ENCODE measurements at regions not wholly inside any gene's neighbourhood (a gene's known extent, or its start where the extent isn't known, plus 50 kb on each side); places are given as distances from the start of the nearest gene placed in this dataset.

DNA sequence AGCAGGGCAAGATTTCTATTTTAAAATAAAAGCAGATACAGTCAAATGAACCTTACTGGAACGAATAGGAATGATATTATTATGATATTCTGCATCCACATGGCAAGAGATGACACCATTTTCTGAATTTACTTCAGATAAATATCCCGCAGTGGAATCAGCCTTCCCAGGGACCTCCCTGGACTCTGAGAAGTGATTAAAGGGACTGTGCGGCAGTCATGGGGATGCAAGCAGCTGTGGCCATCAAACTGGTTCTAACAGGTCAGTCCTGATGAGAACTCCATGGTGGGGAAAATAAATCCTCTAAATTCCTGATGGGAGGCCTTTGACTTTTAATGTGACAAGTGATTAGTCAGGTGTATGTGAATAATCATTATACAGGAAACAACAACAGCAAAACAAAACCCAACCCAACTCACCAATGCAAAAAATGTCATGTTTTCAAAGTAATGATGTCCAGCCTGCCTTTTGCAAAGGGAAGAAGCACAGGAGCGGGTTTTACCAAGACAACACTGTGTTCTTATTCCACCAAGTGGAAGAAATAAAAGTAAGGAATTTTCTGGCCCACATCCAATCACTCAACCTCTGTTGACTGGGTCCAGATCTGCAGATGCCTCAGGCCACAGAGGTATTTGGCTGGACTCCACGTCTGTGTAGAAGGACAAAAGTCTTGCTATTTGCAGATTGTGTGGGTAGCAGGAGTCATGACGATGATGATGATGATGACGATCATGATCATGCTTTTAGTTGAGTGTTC lies 61.9 kb upstream of the CITED2 start:
- TF ChIP-seq, protein P1, sequence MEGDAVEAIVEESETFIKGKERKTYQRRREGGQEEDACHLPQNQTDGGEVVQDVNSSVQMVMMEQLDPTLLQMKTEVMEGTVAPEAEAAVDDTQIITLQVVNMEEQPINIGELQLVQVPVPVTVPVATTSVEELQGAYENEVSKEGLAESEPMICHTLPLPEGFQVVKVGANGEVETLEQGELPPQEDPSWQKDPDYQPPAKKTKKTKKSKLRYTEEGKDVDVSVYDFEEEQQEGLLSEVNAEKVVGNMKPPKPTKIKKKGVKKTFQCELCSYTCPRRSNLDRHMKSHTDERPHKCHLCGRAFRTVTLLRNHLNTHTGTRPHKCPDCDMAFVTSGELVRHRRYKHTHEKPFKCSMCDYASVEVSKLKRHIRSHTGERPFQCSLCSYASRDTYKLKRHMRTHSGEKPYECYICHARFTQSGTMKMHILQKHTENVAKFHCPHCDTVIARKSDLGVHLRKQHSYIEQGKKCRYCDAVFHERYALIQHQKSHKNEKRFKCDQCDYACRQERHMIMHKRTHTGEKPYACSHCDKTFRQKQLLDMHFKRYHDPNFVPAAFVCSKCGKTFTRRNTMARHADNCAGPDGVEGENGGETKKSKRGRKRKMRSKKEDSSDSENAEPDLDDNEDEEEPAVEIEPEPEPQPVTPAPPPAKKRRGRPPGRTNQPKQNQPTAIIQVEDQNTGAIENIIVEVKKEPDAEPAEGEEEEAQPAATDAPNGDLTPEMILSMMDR (IDR thresholded peaks at IDR 0.05; ENCODE audit: insufficient read depth, low read depth, low read length) = no peak
- no peak for TF ChIP-seq EZH2 (IDR thresholded peaks at IDR 0.05; ENCODE audit: insufficient read depth, low read length)
